ENCODE measurements at regions not wholly inside any gene's neighbourhood (a gene's known extent, or its start where the extent isn't known, plus 50 kb on each side); places are given as distances from the start of the nearest gene placed in this dataset.

- peak; percentile 45 for ATAC-seq
- peaks cover 27% of the 10 kb centered on the region for H3K36me3 Mint-ChIP-seq
These were observed 122.2 kb downstream of the NCOR2 start for GRCh38 chr12:124445121-124445718.

GRCh38 chr12:124443931-124444712, 123.3 kb downstream of the NCOR2 start:
- Mint-ChIP-seq H3K9me3 (no peaks in the 10 kb centered on the region), H3K4me1 (peaks cover 17% of the 10 kb centered on the region), H3K36me3 (peaks cover 26% of the 10 kb centered on the region), H3K27me3 (ENCODE audit: low read depth) (no peaks in the 10 kb centered on the region), H3K27ac (peak overlapping the region; percentile 78), H3K4me3 (no peak overlapping the region)
- no peak for TF ChIP-seq JAZF1 (CRISPR knock-in tag; IDR thresholded peaks at IDR 0.05)
- no peak for TF ChIP-seq ZNF532 (CRISPR knock-in tag; IDR thresholded peaks at IDR 0.05; ENCODE audit: borderline replicate concordance)
- TF ChIP-seq TP53 (CRISPR knock-in tag; IDR thresholded peaks at IDR 0.05) = no peak
- no peak for TF ChIP-seq GRHL2 (CRISPR knock-in tag; IDR thresholded peaks at IDR 0.05; ENCODE audit: insufficient replicate concordance, severe bottlenecking)
- no peak for TF ChIP-seq EMX1 (CRISPR knock-in tag; IDR thresholded peaks at IDR 0.05)
- no peak for TF ChIP-seq SOX15 (CRISPR knock-in tag; IDR thresholded peaks at IDR 0.05)
- no peak for TF ChIP-seq TEAD4 (CRISPR knock-in tag; IDR thresholded peaks at IDR 0.05)
- TF ChIP-seq TEAD1 (CRISPR knock-in tag; IDR thresholded peaks at IDR 0.05) = no peak
- no peak for TF ChIP-seq NR1H2 (CRISPR knock-in tag; IDR thresholded peaks at IDR 0.05)
- no peak for TF ChIP-seq NR3C1 (CRISPR knock-in tag; conservative IDR thresholded peaks at IDR 0.05; ENCODE audit: low read depth)
- no peak for TF ChIP-seq ZMAT4 (CRISPR knock-in tag; IDR thresholded peaks at IDR 0.05)
- TF ChIP-seq GTF2I (CRISPR knock-in tag; conservative IDR thresholded peaks at IDR 0.05) = no peak
- ATAC-seq (no peak), DNase-seq (ENCODE audit: low spot score) (no peak)
- ChIA-PET POLR2A (interaction anchor here (1.1 kb wide), 1 partner anchor 122 kb away, joined by 3 read pairs; no protein-coding TSS in a partner anchor), CTCF (no interaction called here)

More at GRCh38 chr12:124445121-124445718, 122.2 kb downstream of the NCOR2 start:
- ChIA-PET CTCF (no interaction called here), POLR2A (no interaction called here)
- Mint-ChIP-seq H3K9me3 (no peaks in the 10 kb centered on the region), H3K27me3 (ENCODE audit: low read depth) (no peaks in the 10 kb centered on the region), H3K27ac (no peak overlapping the region), H3K4me1 (peaks cover 17% of the 10 kb centered on the region), H3K4me3 (no peak overlapping the region)
- no peak for DNase-seq (ENCODE audit: low spot score)
- no peak for TF ChIP-seq RORB (CRISPR knock-in tag; IDR thresholded peaks at IDR 0.05)

- peaks cover 17% of the 10 kb centered on the region for H3K4me1 Mint-ChIP-seq
- no peak overlapping the region for H3K4me3 Mint-ChIP-seq
- ChIA-PET POLR2A (no interaction called here), CTCF (no interaction called here)
- ATAC-seq (no peak), DNase-seq (ENCODE audit: low spot score) (no peak)
- no peaks in the 10 kb centered on the region for H3K27me3 Mint-ChIP-seq (ENCODE audit: low read depth)
- no peak overlapping the region; the same call in 1 of the 2 replicates for H3K27ac Mint-ChIP-seq
- H3K9me3 Mint-ChIP-seq = no peaks in the 10 kb centered on the region
- peaks cover 20% of the 10 kb centered on the region for H3K36me3 Mint-ChIP-seq
- no peak for TF ChIP-seq E2F5 (CRISPR knock-in tag; IDR thresholded peaks at IDR 0.05)
- TF ChIP-seq RELA (CRISPR knock-in tag; IDR thresholded peaks at IDR 0.05; ENCODE audit: borderline replicate concordance) = no peak
- TF ChIP-seq MLX (CRISPR knock-in tag; IDR thresholded peaks at IDR 0.05) = no peak
- TF ChIP-seq ZNF317 (CRISPR knock-in tag; IDR thresholded peaks at IDR 0.05; ENCODE audit: borderline replicate concordance, low read depth) = no peak
- no peak for TF ChIP-seq SMAD4 (CRISPR knock-in tag; IDR thresholded peaks at IDR 0.05)
- no peak for TF ChIP-seq AFF4 (CRISPR knock-in tag; IDR thresholded peaks at IDR 0.05; ENCODE audit: borderline replicate concordance)
These were observed 124.5 kb downstream of the NCOR2 start for GRCh38 chr12:124442772-124443445.

All from WTC11 (cell line).